Fibroblast of the aortic adventitia (primary cell): ENCODE measurements at regions not wholly inside any gene's neighbourhood (a gene's known extent, or its start where the extent isn't known, plus 50 kb on each side); places are given as distances from the start of the nearest gene placed in this dataset.

Source experiments
- DNase-seq: peaks from one replicate; pipeline ENCODE4 v3.0.0-alpha.2; 2010; ENCODE audit warnings: low read depth
- H3K4me3 ChIP-seq: 2 replicates; pipeline ENCODE4 v1.5.1; 2011; ENCODE audit warnings: low read depth, mild to moderate bottlenecking, control low read depth, low read length, moderate library complexity
- CTCF ChIP-seq: IDR thresholded peaks from 2 replicates; pipeline ENCODE4 v1.5.1; 2011; ENCODE audit warnings: mild to moderate bottlenecking, low read length, control low read depth, inconsistent platforms; ENCODE audit not compliant: insufficient read depth

DNA sequence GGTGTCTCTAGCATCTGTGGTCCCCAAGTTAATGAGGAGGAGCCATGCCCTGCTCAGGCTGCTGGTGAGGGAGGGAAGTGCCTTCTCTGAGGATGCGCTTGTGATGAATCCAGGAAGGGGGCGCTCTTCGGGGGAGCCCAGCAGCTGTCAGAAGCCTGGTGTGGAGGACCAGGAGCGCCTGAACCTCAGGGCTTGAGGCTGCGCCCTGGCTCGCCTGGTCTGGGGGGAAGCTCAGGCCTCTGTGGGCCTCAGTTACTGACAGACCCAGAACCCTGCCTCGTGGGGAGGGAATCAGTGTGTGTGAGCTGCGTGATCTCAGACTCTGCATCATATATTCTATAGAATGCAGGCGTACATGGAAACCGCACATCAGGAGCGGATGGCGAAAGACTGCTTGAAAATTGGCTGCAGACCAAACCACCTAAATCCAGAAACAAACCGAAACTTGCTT is 126.1 kb downstream of the SEC14L1 start:
- DNase-seq = no peak
- no peak overlapping the region for H3K4me3 ChIP-seq
- no peak for TF ChIP-seq CTCF

GRCh38 chr17:77269696-77270681 is 129.2 kb downstream of the SEC14L1 start:
- H3K4me3 ChIP-seq = no peak overlapping the region
- DNase-seq = no peak
- no peak for TF ChIP-seq CTCF

DNA sequence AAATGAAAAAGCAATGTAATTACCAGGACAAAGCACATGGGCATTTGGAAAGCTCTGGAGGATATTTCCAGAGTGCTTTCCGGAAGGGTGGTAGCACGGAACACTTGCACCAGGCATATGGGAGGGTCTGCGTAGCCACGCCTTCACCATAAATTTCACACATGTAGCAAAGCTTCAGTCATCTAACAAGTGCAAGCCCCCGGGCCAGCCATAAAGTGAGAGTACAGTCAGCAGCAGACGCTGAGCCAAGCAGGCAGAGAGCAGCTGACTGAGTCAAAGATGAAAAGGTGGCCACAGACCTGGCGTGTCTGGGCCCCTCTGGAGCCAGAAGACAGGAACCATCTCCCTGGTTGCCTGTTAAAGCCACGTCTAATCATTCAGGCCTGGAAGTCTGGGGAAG is 130.6 kb downstream of the SEC14L1 start:
- no peak for DNase-seq
- TF ChIP-seq CTCF = no peak

DNA sequence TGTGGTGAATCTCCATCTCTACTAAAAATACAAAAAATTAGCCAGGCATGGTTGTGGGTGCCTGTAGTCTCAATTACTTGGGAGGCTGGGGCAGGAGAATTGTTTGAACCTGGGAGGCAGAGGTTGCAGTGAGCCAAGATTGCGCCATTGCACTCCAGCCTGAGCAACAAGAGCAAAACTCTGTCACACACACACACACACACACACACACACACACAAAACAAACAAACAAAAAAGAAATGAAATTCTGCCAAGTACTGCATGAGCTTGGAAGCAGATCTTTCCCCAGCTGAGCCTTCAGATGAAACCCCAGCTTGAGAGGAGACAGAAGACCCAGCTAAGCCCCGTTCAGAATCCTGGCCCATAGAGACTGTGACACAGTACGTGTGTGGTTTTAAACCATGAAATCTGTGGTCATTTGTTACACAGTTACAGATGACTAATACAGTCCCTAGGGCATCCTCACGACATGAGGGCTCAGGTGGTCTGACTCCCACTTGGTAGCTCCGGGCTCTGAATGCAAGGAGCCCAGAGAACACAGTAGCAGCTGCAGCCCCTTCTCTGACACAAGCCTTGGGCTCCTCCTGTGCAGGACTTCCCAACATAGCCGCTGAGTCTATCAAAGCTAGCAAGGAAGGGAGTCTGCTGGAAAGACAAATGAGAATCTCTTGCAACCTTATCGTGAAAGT is 132.8 kb downstream of the SEC14L1 start:
- H3K4me3 ChIP-seq = no peak overlapping the region
- no peak for DNase-seq

More for the DNA sequence above, 130.6 kb downstream of the SEC14L1 start:
- H3K4me3 ChIP-seq = no peak overlapping the region

DNA sequence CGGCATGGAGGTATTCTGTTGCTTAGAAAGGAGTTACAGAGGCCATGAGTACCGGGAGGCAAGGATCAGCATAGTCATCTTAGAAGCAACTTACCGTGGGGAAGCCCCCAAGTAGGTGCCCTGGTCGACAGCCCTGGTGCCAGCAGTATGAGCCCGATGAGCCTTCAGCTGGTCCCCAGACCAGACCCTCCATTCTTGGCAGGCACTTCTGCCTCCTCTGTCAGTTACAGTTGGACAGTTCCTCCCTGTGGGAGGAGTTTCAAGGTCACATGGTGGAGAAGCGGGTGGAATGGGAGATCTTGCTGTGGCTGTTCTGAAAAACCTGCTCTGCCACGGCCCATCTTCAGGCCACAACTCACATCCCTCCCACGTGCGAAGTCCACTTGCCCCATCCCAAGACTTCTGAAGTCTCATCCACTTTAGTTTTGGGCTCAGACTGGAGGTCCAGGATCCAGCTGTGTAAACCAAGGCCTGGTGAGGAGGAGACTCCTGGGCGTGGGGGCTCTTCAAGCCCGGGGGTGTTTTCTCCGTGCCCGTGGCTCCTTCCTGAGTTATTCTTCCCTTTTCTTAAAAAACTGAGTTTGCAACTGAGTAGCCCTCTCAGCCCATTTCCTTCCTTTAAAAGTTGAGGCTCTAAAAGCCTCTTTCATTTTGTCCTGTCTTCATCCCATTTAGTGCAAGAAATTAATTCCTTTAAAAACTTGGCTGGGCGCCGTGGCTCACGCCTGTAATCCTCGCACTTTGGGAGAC is 133.5 kb downstream of the SEC14L1 start:
- H3K4me3 ChIP-seq = no peak overlapping the region
- no peak for DNase-seq
- no peak for TF ChIP-seq CTCF

More for the DNA sequence above, 132.8 kb downstream of the SEC14L1 start:
- TF ChIP-seq CTCF = no peak
